ENCODE measurements at regions not wholly inside any gene's neighbourhood (a gene's known extent, or its start where the extent isn't known, plus 50 kb on each side); places are given as distances from the start of the nearest gene placed in this dataset.

- WGBS (ENCODE audit: insufficient coverage, low coverage, low lambda C conversion rate, missing lambda C conversion rate), result 41% methylated on average over 2 of the region's 2 CpGs
- H3K27me3 ChIP-seq, result no peaks in the 10 kb centered on the region
- TF ChIP-seq, protein P1, sequence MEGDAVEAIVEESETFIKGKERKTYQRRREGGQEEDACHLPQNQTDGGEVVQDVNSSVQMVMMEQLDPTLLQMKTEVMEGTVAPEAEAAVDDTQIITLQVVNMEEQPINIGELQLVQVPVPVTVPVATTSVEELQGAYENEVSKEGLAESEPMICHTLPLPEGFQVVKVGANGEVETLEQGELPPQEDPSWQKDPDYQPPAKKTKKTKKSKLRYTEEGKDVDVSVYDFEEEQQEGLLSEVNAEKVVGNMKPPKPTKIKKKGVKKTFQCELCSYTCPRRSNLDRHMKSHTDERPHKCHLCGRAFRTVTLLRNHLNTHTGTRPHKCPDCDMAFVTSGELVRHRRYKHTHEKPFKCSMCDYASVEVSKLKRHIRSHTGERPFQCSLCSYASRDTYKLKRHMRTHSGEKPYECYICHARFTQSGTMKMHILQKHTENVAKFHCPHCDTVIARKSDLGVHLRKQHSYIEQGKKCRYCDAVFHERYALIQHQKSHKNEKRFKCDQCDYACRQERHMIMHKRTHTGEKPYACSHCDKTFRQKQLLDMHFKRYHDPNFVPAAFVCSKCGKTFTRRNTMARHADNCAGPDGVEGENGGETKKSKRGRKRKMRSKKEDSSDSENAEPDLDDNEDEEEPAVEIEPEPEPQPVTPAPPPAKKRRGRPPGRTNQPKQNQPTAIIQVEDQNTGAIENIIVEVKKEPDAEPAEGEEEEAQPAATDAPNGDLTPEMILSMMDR (IDR thresholded peaks at IDR 0.05), result no peak
- no peak for TF ChIP-seq POLR2A (IDR thresholded peaks at IDR 0.05)
- intact Hi-C loops (cut with DNase I), result no loop called here
- DNase-seq (no peak), ATAC-seq (no peak)
- H3K4me3 ChIP-seq, result no peak overlapping the region
- H3K9me3 ChIP-seq, result no peaks in the 10 kb centered on the region
- H3K36me3 ChIP-seq, result no peaks in the 10 kb centered on the region
- no peak overlapping the region for H3K27ac ChIP-seq
- no peaks in the 10 kb centered on the region for H3K4me1 ChIP-seq
These were observed 76.2 kb upstream of the POU3F3 start for GRCh38 chr2:104777721-104778120.

GRCh38 chr2:104781151-104781550 is 72.8 kb upstream of the POU3F3 start:
- intact Hi-C loops (cut with DNase I), result no loop called here
- Histone ChIP-seq H3K27me3 (no peaks in the 10 kb centered on the region), H3K36me3 (no peaks in the 10 kb centered on the region), H3K27ac (no peak overlapping the region), H3K4me1 (no peaks in the 10 kb centered on the region), H3K4me3 (no peak overlapping the region), H3K9me3 (no peaks in the 10 kb centered on the region)
- DNase-seq (no peak), ATAC-seq (no peak)
- TF ChIP-seq, protein P1 (IDR thresholded peaks at IDR 0.05), result no peak
- TF ChIP-seq POLR2A (IDR thresholded peaks at IDR 0.05), result no peak

DNA sequence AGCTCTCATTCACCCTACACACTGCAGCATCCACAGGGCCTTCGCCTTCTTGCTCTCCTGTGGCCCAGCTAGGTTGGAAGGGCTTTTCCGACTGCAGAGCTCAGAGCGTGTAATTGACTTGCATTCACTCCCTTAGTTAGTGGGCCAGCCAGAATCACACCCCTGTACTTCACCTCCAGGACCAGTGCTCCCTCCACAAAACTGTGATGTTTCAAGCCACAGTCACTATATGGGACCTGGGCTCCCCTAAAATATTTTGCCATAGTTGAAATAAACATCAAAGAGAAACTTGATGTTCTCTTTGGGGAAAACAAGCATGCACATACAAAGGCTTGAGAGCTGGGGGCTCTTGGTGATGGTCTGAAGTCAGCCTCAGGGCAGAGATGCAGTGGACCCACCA is 69.7 kb upstream of the POU3F3 start:
- Histone ChIP-seq H3K9me3 (no peaks in the 10 kb centered on the region), H3K27me3 (no peaks in the 10 kb centered on the region), H3K27ac (no peak overlapping the region), H3K4me1 (no peaks in the 10 kb centered on the region), H3K4me3 (no peak overlapping the region), H3K36me3 (no peaks in the 10 kb centered on the region)
- TF ChIP-seq POLR2A (IDR thresholded peaks at IDR 0.05), result no peak
- TF ChIP-seq, protein P1 (IDR thresholded peaks at IDR 0.05), result no peak
- DNase-seq, result no peak
- 63% methylated on average over 3 of the region's 3 CpGs for WGBS (ENCODE audit: insufficient coverage, low coverage, low lambda C conversion rate, missing lambda C conversion rate)
- intact Hi-C loops (cut with DNase I), result no loop called here
- ATAC-seq, result no peak

- no peak for ATAC-seq
- 62% methylated on average over 8 of the region's 8 CpGs for WGBS (ENCODE audit: insufficient coverage, low coverage, low lambda C conversion rate, missing lambda C conversion rate)
- no peak for DNase-seq
- Histone ChIP-seq H3K36me3 (no peaks in the 10 kb centered on the region), H3K4me1 (no peaks in the 10 kb centered on the region), H3K9me3 (no peaks in the 10 kb centered on the region), H3K27ac (no peak overlapping the region), H3K27me3 (no peaks in the 10 kb centered on the region), H3K4me3 (no peak overlapping the region)
- intact Hi-C loops (cut with DNase I), result no loop called here
- no peak for TF ChIP-seq POLR2A (IDR thresholded peaks at IDR 0.05)
- TF ChIP-seq, protein P1 (IDR thresholded peaks at IDR 0.05), result no peak
These were observed 67.7 kb upstream of the POU3F3 start for GRCh38 chr2:104786204-104786603.

- Histone ChIP-seq H3K36me3 (no peaks in the 10 kb centered on the region), H3K27ac (no peak overlapping the region), H3K4me1 (no peaks in the 10 kb centered on the region), H3K9me3 (no peaks in the 10 kb centered on the region), H3K27me3 (no peaks in the 10 kb centered on the region), H3K4me3 (no peak overlapping the region)
- 41% methylated on average over 2 of the region's 2 CpGs for WGBS (ENCODE audit: insufficient coverage, low coverage, low lambda C conversion rate, missing lambda C conversion rate)
- no peak for DNase-seq
- no peak for TF ChIP-seq POLR2A (IDR thresholded peaks at IDR 0.05)
- TF ChIP-seq, protein P1 (IDR thresholded peaks at IDR 0.05), result no peak
- intact Hi-C loops (cut with DNase I), result no loop called here
- ATAC-seq, result no peak
These were observed 67.1 kb upstream of the POU3F3 start for GRCh38 chr2:104786821-104787220.
